Brain microvascular endothelial cell (primary cell): ENCODE measurements at regions not wholly inside any gene's neighbourhood (a gene's known extent, or its start where the extent isn't known, plus 50 kb on each side); places are given as distances from the start of the nearest gene placed in this dataset.
"Not testable (repeated sequence)": the region's sequence is repeated elsewhere in the genome, so short reads cannot be mapped to it uniquely, and the experiment has no call there.

Experiments used
- DNase-seq: peaks from one replicate; pipeline ENCODE4 v3.0.0-alpha.2; 2020
- H3K27ac ChIP-seq: fragments of 250-450 bp; sonication (Bioruptor Pico); 2 replicates; pipeline ENCODE4 v1.5.1; 2020; ENCODE audit warnings: mild to moderate bottlenecking, moderate library complexity
- H3K27me3 ChIP-seq: fragments of 250-450 bp; sonication (Bioruptor Pico); replicated peaks from 2 replicates; pipeline ENCODE4 v1.5.1; 2020; ENCODE audit warnings: mild to moderate bottlenecking
- H3K36me3 ChIP-seq: fragments of 250-450 bp; sonication (Bioruptor Pico); replicated peaks from 2 replicates; pipeline ENCODE4 v1.5.1; 2020; ENCODE audit warnings: mild to moderate bottlenecking
- H3K4me3 ChIP-seq: 2 replicates; pipeline ENCODE4 v1.5.1; 2011; ENCODE audit warnings: low read depth, mild to moderate bottlenecking, control low read depth, low read length, moderate library complexity
- in situ Hi-C: cut with HindIII; loops from 2 replicates; pipeline ENCODE4 v1.10.0; 2017; ENCODE audit warnings: low sequenced_read_pairs, low pct_ligation_motif_present
- TF ChIP-seq, protein P1 (sequence below): IDR thresholded peaks from 2 replicates; pipeline ENCODE4 v1.5.1; 2011; ENCODE audit warnings: low read depth, mild to moderate bottlenecking, moderate library complexity, low read length, control low read depth, inconsistent platforms; ENCODE audit errors: missing control alignments

- no peak for DNase-seq
- Histone ChIP-seq H3K27ac (no peak overlapping the region), H3K36me3 (no peaks in the 10 kb centered on the region), H3K27me3 (peaks cover 85% of the 10 kb centered on the region), H3K4me3 (no peak overlapping the region)
- in situ Hi-C loops: no loop called here
- TF ChIP-seq, protein P1, sequence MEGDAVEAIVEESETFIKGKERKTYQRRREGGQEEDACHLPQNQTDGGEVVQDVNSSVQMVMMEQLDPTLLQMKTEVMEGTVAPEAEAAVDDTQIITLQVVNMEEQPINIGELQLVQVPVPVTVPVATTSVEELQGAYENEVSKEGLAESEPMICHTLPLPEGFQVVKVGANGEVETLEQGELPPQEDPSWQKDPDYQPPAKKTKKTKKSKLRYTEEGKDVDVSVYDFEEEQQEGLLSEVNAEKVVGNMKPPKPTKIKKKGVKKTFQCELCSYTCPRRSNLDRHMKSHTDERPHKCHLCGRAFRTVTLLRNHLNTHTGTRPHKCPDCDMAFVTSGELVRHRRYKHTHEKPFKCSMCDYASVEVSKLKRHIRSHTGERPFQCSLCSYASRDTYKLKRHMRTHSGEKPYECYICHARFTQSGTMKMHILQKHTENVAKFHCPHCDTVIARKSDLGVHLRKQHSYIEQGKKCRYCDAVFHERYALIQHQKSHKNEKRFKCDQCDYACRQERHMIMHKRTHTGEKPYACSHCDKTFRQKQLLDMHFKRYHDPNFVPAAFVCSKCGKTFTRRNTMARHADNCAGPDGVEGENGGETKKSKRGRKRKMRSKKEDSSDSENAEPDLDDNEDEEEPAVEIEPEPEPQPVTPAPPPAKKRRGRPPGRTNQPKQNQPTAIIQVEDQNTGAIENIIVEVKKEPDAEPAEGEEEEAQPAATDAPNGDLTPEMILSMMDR: no peak
Measured at GRCh38 chr1:147076442-147076841, 95.8 kb downstream of the PRKAB2 start.

GRCh38 chr1:147072482-147073432 lies 99.5 kb downstream of the PRKAB2 start:
- no peak overlapping the region for H3K27ac ChIP-seq
- peaks cover 48% of the 10 kb centered on the region for H3K27me3 ChIP-seq
- no peak for DNase-seq
- in situ Hi-C loops: no loop called here
- no peaks in the 10 kb centered on the region for H3K36me3 ChIP-seq
- peak overlapping the region; percentile 44 for H3K4me3 ChIP-seq
- TF ChIP-seq, protein P1: no peak

DNA sequence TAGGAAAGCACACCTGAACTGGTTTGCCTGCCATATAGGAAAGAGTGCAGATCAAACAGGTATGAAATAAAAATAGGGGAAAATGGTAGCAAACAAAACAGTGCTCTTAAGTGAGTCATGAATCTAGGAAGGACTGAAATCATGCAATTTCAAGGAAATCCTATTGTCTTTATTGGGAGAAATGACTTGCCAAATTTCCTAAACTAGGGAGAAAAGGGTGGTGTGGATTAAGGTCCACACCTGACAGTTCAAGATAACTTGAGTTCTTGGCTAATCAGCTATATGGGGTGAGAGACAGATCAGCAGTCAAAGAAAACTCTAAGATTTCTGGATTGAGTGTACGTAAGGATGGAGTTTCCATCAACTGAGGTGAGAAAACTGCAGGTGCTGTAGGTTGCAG lies 101.1 kb downstream of the PRKAB2 start:
- DNase-seq: no peak
- no peak overlapping the region for H3K4me3 ChIP-seq
- peaks cover 34% of the 10 kb centered on the region for H3K27me3 ChIP-seq
- H3K27ac ChIP-seq: no peak overlapping the region
- in situ Hi-C loops: no loop called here
- H3K36me3 ChIP-seq: no peaks in the 10 kb centered on the region
- TF ChIP-seq, protein P1: no peak

GRCh38 chr1:147062956-147063355 lies 109.3 kb downstream of the PRKAB2 start:
- DNase-seq: no peak
- Histone ChIP-seq H3K27me3 (no peaks in the 10 kb centered on the region), H3K36me3 (no peaks in the 10 kb centered on the region), H3K4me3 (no peak overlapping the region), H3K27ac (no peak overlapping the region)
- in situ Hi-C loops: no loop called here
- TF ChIP-seq, protein P1: no peak

- H3K27me3 ChIP-seq, H3K36me3 ChIP-seq, H3K4me3 ChIP-seq, in situ Hi-C loops, H3K27ac ChIP-seq, DNase-seq: not testable (repeated sequence)
Measured at GRCh38 chr1:147061880-147062279, 110.4 kb downstream of the PRKAB2 start.

GRCh38 chr1:147053269-147053668 lies 115.1 kb downstream of the NBPF12 start:
- no peak overlapping the region for H3K4me3 ChIP-seq
- in situ Hi-C loops: no loop called here
- H3K27ac ChIP-seq: no peak overlapping the region
- TF ChIP-seq, protein P1: no peak
- H3K36me3 ChIP-seq: no peaks in the 10 kb centered on the region
- no peak for DNase-seq
- no peaks in the 10 kb centered on the region for H3K27me3 ChIP-seq
